ENCODE measurements at regions not wholly inside any gene's neighbourhood (a gene's known extent, or its start where the extent isn't known, plus 50 kb on each side); places are given as distances from the start of the nearest gene placed in this dataset.

DNA sequence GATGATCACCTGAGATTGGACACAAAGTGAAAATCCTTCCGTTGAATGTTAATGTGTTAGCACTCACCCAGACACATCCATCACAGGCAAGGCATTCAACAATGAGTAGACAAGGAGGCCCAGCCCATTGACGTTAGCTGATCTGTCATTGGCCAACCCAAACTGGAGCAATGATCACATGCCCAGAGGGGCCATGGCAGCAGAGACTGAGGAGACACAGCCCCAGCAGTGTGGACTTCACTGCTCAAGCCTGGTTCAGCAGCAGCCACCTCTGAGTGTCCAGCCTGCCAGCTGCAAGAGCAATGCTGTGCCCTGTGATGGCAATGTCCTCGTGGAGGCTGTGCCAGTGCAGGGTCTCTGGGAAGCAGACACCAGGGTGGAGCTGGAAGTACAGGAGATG lies 622.2 kb downstream of the AACS start:
- no peak overlapping the region for H4K91ac ChIP-seq (replicated peaks; ENCODE audit: insufficient read length, low read length)
- no peak overlapping the region for H2BK5ac ChIP-seq (ENCODE audit: low read depth, low read length)
- no peaks in the 10 kb centered on the region for H3K36me3 ChIP-seq (ENCODE audit: control insufficient read depth in 2 of 4, insufficient read depth in 4 of 4, low read length in 3 of 4)
- no peak overlapping the region for H4K8ac ChIP-seq (ENCODE audit: extremely low read depth, insufficient read depth, low read length)
- H3K9me3 ChIP-seq (ENCODE audit: insufficient read depth in 2 of 2, low read depth in 1 of 2, low read length in 1 of 2): no peaks in the 10 kb centered on the region
- no peak overlapping the region for H4K5ac ChIP-seq (ENCODE audit: insufficient read length, low read depth, low read length)
- H3K79me1 ChIP-seq (ENCODE audit: low read depth, low read length): no peaks in the 10 kb centered on the region
- no peak overlapping the region for H3K9ac ChIP-seq (replicated peaks in 1 of 4; ENCODE audit: extremely low read depth in 1 of 4, low read depth in 3 of 4, low read length in 3 of 4)
- no peak overlapping the region for H2AK5ac ChIP-seq (ENCODE audit: low read depth, low read length)
- H3K4me2 ChIP-seq (ENCODE audit: insufficient read depth in 1 of 2, low read depth in 2 of 2, low read length in 2 of 2): no peak overlapping the region
- H3K79me2 ChIP-seq (ENCODE audit: control insufficient read depth in 1 of 2, insufficient read depth in 2 of 2, low read length in 2 of 2): no peaks in the 10 kb centered on the region
- no peak overlapping the region for H2BK120ac ChIP-seq (replicated peaks; ENCODE audit: low read depth, low read length)
- H3K4me1 ChIP-seq (replicated peaks in 1 of 4; ENCODE audit: control insufficient read depth in 3 of 4, insufficient read depth in 4 of 4, low read length in 3 of 4): peaks cover 0 to 3% (median 0%) of the 10 kb centered on the region in 4 experiments; a peak in 2 of 7 replicates
- no peak overlapping the region for H2BK20ac ChIP-seq (ENCODE audit: low read length)
- H3K18ac ChIP-seq (ENCODE audit: extremely low read depth, low read length): no peak overlapping the region
- ChIA-PET POLR2A (ENCODE audit: partially characterized antibody) (no interaction called here), CTCF (ENCODE audit: partially characterized antibody) (interaction anchor here (1.1 to 1.8 kb wide), 3 partner anchors 15 to 354 kb away, joined by 3 to 4 read pairs (median 4); no protein-coding TSS in a partner anchor)
- no peak overlapping the region for H3K4me3 ChIP-seq (ENCODE audit: extremely low read depth in 1 of 4, insufficient read depth in 2 of 4, low read depth in 3 of 4, low read length in 4 of 4)
- no peaks in the 10 kb centered on the region for H3K23me2 ChIP-seq (ENCODE audit: low read depth, low read length)
- H2BK15ac ChIP-seq (ENCODE audit: low read length): no peak overlapping the region
- no peak overlapping the region for H3K23ac ChIP-seq (ENCODE audit: insufficient read length)
- no peak overlapping the region for H2AFZ ChIP-seq (ENCODE audit: low read length)
- H3K4ac ChIP-seq (replicated peaks; ENCODE audit: insufficient read length, low read depth, low read length): no peak overlapping the region
- no peak overlapping the region for H3K56ac ChIP-seq (replicated peaks; ENCODE audit: insufficient read length, low read depth, low read length)
- 89% methylated on average over 3 of the region's 3 CpGs; no CpG with 5 or more reads in 1 of the 2 experiments for WGBS, 2 experiments (ENCODE audit: extremely low coverage in 1 of 2, insufficient coverage in 1 of 2, insufficient read length in 1 of 2, insufficient replicate concordance in 2 of 2, low coverage in 1 of 2, low lambda C conversion rate in 2 of 2, missing lambda C conversion rate in 1 of 2)
- H3K14ac ChIP-seq (ENCODE audit: insufficient read length): no peak overlapping the region
- FAIRE-seq (no peak), DNase-seq (ENCODE audit: low read depth in 1 of 2, low spot score in 2 of 2) (no peak)
- H3K27ac ChIP-seq (ENCODE audit: low read depth, low read length): no peak overlapping the region
- H3K27me3 ChIP-seq (replicated peaks in 1 of 4; ENCODE audit: control insufficient read depth in 3 of 4, extremely low read depth in 1 of 4, insufficient read depth in 3 of 4, low read length in 3 of 4): peaks cover 0 to 3% (median 0%) of the 10 kb centered on the region in 4 experiments; a peak in 2 of 7 replicates
- H2BK12ac ChIP-seq (ENCODE audit: low read depth, low read length): no peak overlapping the region
- TF ChIP-seq CBX5 (IDR thresholded peaks at IDR 0.05; ENCODE audit: low read depth, low read length) (no peak), CHD2 (IDR thresholded peaks at IDR 0.05; ENCODE audit: low read length) (no peak)
- peaks cover 0 to 2% of the 10 kb centered on the region in 2 experiments for H4K20me1 ChIP-seq (replicated peaks in 1 of 2; ENCODE audit: control insufficient read depth in 1 of 2, insufficient read depth in 2 of 2, low read length in 2 of 2)
